ENCODE measurements at regions not wholly inside any gene's neighbourhood (a gene's known extent, or its start where the extent isn't known, plus 50 kb on each side); places are given as distances from the start of the nearest gene placed in this dataset.

- POLR2A ChIA-PET: interaction anchor here (0.5 to 2.4 kb wide), 28 partner anchors 16 to 1535 kb away, joined by 3 to 30 read pairs (median 4); partner anchors contain the start of genes GLI2, RNU4ATAC and TMEM177
- 25% methylated on average over 16 of the region's 19 CpGs for whole genome bisulfite sequencing (ENCODE audit: missing lambda C conversion rate)
Measured at GRCh38 chr2:121075641-121076497, 209.1 kb downstream of the TFCP2L1 start.

GRCh38 chr2:121076498-121076820 is 208.5 kb downstream of the TFCP2L1 start:
- POLR2A ChIA-PET: interaction anchor here (2.4 kb wide), 1 partner anchor 455 kb away, joined by 20 read pairs; the partner anchor contains the start of gene RNU4ATAC
- FAIRE-seq: no peak
- CTCF ChIA-PET: interaction anchor here (0.9 to 26.3 kb wide), 12 partner anchors 9 to 733 kb away, joined by 3 to 858 read pairs (median 6); no protein-coding TSS in a partner anchor
- Histone ChIP-seq H3K4me1 (peaks cover 31% of the 10 kb centered on the region), H3K9me3 (no peaks in the 10 kb centered on the region), H3K4me3 (no peak overlapping the region), H3K27ac (peak overlapping the region in 1 of 2 experiments; percentile 92; a peak in 3 of 6 replicates), H3K4me2 (peak overlapping the region; percentile 91)
- 59% methylated on average over 6 of the region's 8 CpGs for WGBS (ENCODE audit: missing lambda C conversion rate)
- ATAC-seq: peak in 1 of 2 experiments; percentile 4; a peak in 2 of 6 replicates
- no peak for DNase-seq (ENCODE audit: low read depth in 1 of 2, low spot score in 1 of 2)
- no peak for TF ChIP-seq TP53 (CRISPR knock-in tag; IDR thresholded peaks at IDR 0.05)
- no peak for TF ChIP-seq USF2 (IDR thresholded peaks at IDR 0.05)
- no peak for TF ChIP-seq JUN (IDR thresholded peaks at IDR 0.05)
- no peak for TF ChIP-seq HDAC2 (IDR thresholded peaks at IDR 0.05)
- TF ChIP-seq PHF8 (IDR thresholded peaks at IDR 0.05; ENCODE audit: borderline replicate concordance, low read depth): no peak
- TF ChIP-seq HOXA7 (CRISPR knock-in tag; IDR thresholded peaks at IDR 0.05): no peak
- TF ChIP-seq FOXS1 (CRISPR knock-in tag; IDR thresholded peaks at IDR 0.05): no peak
- no peak for TF ChIP-seq POLR2A (IDR thresholded peaks at IDR 0.05; ENCODE audit: low read length)
- TF ChIP-seq SREBF2 (IDR thresholded peaks at IDR 0.05): no peak
- TF ChIP-seq MAFK (IDR thresholded peaks at IDR 0.05; ENCODE audit: partially characterized antibody): no peak
- no peak for TF ChIP-seq RFX5 (IDR thresholded peaks at IDR 0.05)
- TF ChIP-seq HMGXB4 (CRISPR knock-in tag; IDR thresholded peaks at IDR 0.05; ENCODE audit: borderline replicate concordance): no peak
- TF ChIP-seq HOXB13 (CRISPR knock-in tag; IDR thresholded peaks at IDR 0.05; ENCODE audit: low read depth): no peak
- no peak for TF ChIP-seq KDM5A (IDR thresholded peaks at IDR 0.05)
- TF ChIP-seq NFE2L2 (conservative IDR thresholded peaks at IDR 0.05; ENCODE audit: low read length): no peak
- no peak for TF ChIP-seq MAX (IDR thresholded peaks at IDR 0.05)
- TF ChIP-seq PBX3 (IDR thresholded peaks at IDR 0.05): no peak
- TF ChIP-seq ZNF302 (CRISPR knock-in tag; IDR thresholded peaks at IDR 0.05): no peak
- no peak for TF ChIP-seq POLR2AphosphoS2 (conservative IDR thresholded peaks at IDR 0.05; ENCODE audit: low read length)

More at GRCh38 chr2:121075641-121076497, 209.1 kb downstream of the TFCP2L1 start:
- DNase-seq (ENCODE audit: low read depth in 1 of 2, low spot score in 1 of 2) (peak; percentile 28 to 37), ATAC-seq (peak; percentile 9 to 22; a peak in 5 of 6 replicates), FAIRE-seq (no peak)
- TF ChIP-seq ZFP36 (IDR thresholded peaks at IDR 0.05; ENCODE audit: borderline replicate concordance, partially characterized antibody) (peak; percentile 50), HOXA7 (CRISPR knock-in tag; IDR thresholded peaks at IDR 0.05) (no peak), FOXS1 (CRISPR knock-in tag; IDR thresholded peaks at IDR 0.05) (no peak), MAX (IDR thresholded peaks at IDR 0.05) (peak; percentile 61), PBX3 (IDR thresholded peaks at IDR 0.05) (no peak)
- peaks cover 37% of the 10 kb centered on the region for H3K4me1 ChIP-seq
- CTCF ChIA-PET: interaction anchor here (0.9 to 26.3 kb wide), 14 partner anchors 8 to 732 kb away, joined by 3 to 858 read pairs (median 6); no protein-coding TSS in a partner anchor
- no peaks in the 10 kb centered on the region for H3K9me3 ChIP-seq
- H3K27ac ChIP-seq: peak overlapping the region; percentile 88 to 92
- H3K4me3 ChIP-seq: peak overlapping the region; percentile 34; the same call in 2 of the 3 replicates
- H3K4me2 ChIP-seq: peak overlapping the region; percentile 91
